HG03469 (cell line): ENCODE measurements at regions not wholly inside any gene's neighbourhood (a gene's known extent, or its start where the extent isn't known, plus 50 kb on each side); places are given as distances from the start of the nearest gene placed in this dataset.

Source experiments
- ATAC-seq: cut with Tn5 transposase; IDR thresholded peaks from one replicate; pipeline ENCODE4 v1.9.1; 2021; ENCODE audit warnings: mild to moderate bottlenecking, moderate library complexity, moderate number of reproducible peaks; ENCODE audit not compliant: unreplicated experiment

DNA sequence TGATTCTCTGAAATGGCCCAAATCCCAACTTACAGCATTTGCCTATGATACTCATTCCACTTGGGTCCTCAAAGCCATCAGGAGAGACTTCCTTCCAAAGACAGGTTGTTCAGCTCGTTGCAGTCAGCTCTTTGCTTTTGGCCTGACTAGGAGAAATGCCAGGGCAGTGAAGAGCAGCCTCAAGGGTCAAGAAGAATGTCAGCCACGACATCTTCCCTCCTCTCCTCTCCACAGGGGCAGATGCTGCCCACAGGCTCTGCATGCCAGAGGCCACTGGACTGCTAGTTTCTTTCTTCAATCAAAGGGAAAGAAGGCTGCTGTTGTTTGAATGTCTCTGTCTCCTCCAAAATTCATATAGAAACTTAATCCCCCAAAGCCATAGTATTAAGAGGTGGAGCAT is 201.7 kb upstream of the PFN2 start:
- ATAC-seq, result no peak

DNA sequence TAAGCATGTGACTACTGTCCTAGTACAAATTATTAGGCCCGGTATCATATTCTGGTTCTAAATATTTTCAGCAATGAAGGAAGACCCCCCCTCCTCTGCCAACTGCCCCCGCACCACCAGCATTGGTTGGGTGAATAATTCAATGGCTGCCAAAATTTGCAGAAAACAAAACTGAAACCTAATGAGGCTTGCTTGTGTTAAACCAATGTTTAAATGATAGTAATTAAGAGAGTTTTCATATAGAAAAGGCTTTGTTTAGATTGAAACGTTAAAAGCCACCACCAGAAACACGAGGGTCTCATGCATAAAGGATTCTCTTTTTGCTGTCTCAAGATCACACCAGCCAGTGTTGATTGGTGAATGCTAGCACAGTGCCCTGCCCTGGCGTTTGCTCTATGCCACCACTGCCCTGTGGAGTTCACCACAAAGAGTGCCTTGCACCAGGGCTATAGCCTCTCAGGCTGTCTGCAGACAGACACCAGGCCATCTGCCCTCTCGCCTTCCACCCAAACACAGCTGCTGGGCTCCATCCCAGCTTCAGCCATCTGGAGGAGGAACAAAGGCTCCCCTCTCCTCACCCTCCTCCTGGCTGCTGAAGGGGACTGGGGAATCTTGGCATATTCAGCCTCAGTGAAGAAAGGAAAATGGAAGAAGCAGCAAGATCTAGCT is 200.3 kb upstream of the PFN2 start:
- ATAC-seq, result no peak

DNA sequence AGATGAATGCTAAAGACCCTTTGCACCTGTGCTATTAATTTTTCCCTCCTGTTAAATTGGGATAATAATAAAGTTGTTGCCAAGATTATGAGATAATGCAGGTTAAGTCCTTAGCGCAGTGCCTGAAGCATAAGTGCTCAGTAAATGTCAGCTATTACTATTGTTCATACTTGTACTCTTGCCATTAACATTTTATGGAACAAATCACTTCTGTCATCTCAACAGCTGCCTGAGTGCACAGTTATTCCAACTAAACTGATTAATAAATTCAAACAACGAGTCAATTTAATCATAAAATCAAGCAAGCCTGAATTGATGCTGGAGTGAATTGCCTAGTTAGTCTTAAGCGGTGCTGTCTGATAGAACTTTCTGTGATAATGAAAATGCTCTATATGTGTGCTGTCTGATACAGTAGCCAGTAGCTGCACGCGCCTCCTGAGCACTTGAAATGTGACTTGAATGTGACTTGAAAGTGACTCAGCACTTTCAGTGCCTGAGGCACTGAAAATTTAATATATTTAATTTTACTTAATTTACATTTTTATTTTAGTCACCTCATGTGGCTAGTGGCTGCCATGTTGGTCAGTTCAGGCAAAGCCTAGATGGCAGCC is 198.7 kb upstream of the PFN2 start:
- no peak for ATAC-seq

DNA sequence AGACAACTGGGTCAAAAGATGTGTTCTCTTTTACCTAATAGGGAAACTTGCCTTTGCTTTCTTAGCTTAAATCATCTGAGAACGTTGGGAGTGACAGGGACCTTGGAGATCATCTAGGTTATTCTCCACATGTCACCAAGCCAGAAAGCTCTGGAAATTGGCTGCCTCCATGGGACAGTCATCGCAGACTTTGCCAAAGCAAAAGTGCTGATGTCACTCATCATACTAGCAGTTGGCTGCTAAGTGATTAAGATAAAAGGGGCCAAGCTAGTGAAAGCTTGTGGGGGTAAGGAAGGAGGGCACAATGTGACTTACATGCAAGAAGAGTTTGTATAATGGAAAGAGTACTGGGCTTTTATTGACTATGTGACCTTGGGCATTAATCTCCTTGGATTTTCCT is 198.0 kb upstream of the PFN2 start:
- ATAC-seq, result no peak

DNA sequence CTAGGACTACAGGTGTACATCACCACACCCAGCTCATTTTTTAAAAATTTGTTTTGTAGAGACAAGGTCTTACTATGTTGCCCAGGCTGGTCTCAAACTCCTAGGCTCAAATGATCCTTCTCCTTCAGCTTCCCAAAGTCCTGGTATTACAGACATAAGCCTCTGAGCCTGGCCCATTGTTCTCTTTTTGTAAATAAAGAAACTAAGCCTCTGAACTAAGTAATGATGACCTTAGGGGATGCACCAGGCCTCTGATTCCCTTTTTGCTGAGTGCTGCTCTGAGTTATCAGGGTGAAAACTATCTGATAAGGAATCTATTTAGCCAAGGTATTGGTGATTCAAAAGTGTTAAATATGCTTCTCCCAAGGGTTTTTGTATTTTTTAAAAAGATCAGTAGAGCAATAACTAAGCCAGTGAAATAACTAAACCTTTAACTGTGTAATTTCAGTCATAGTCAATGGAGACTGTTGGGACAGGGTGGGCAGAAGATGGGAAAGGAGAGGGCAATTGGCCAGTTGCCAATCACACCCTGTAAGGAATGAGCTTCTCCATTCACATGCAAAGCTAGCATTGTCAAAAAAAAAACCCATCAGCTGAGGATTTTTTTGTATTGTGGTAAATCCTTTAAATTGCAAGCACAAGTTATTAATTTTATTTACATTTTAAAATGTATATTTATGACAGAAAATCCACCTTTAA is 194.8 kb upstream of the PFN2 start:
- no peak for ATAC-seq

DNA sequence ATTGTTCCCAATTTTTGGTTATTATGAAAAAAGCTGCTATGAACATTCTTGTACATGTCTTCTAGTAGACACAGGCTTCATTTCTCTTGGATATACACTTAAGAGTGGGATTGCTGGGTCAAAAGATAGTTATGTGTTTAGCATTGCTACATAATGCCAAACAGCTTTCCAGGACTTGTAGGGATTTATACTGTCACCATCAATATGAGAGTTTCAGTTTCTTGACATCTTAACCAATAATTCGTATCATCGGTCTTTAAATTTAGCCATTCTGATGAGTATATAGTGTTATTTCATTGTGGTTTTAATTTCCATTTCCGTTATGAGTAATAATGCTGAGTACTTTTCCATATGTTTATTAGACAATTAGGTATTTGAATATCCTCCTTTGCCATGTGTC is 190.3 kb upstream of the PFN2 start:
- no peak for ATAC-seq

DNA sequence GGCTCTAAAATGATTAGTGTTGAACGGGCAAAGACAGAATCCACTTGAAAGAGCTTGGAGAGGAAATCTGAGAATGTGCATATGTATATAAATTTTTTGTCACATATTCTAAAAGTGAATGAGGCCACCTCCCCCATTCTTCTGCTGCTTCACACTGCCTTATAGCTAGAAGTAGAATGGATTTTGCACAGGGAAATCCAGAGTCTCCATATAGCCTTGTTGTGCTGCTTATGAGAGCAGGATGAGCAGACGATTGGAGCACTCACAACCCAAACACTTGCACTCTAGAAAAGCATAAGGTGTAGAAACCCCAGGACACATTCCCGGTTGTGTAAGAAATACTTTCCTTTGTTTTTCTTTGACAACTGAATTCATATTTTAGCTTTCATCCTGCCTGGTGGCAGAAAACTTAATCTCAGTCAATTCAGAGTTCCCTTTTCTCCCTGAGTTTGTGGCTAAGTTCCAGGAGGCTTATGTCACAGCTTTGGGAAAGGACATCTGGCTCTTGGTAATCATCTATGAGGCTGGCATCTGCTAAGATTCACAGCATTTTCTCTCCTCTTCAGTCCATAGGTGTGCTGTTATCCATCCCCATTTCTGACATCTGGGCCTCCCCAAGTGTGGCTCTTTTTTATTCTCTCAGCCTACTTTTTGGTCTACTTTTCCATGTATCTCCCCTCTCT is 188.4 kb upstream of the PFN2 start:
- ATAC-seq, result no peak

DNA sequence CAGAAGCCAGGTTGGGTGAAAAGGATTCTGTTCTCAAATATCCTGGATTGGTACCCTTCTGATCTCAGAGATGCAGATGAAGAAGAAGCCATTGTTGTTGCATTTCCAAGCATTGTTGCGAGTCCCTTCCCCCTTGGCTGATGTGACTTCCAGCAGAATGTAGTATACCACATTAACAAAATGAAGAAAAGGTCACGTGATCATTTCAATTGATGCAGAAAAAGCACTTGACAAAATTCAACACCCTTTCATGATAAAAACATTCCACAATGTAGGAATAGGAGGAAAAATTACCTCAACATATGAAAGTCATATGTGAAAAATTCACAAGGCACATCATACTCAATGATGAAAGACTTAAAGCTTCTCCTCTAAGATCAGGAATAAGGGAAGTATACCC is 181.9 kb upstream of the PFN2 start:
- ATAC-seq, result no peak

DNA sequence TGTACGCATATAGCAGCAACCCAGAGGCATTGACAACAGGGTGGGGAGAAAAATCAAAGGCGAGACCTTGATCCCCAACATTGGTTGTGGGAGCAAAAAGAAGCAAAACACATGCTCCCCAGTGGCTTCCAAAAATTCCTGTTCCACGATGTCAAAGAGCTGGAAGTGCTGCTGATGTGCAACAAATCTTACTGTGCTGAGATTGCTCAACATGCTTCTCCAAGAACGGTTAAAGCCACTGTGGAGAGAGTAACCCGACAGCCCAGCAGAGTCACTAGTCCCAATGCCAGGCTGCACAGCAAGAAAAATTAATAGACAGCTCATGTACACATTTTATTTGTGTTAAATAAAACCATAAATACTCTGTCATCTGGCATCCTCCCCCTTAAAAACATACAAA is 179.9 kb upstream of the PFN2 start:
- no peak for ATAC-seq

DNA sequence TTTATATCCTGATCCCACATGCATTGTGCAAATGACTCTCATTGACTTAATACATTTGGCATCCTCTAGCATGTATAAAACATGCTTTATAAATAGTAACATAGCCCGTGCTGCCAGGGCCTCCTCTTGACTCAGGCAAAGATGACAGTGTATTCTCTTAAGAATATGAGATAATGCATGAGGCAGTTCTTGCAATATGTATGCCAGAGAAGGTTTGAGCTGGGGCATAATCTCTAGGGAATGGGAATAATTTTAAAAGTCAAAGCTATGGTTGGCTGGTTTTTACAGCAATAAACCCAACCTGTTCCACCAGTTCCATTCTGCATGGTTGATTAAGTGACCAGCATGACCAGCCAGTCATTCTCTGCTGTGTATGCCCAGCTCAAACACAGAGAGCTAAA is 179.0 kb upstream of the PFN2 start:
- no peak for ATAC-seq

DNA sequence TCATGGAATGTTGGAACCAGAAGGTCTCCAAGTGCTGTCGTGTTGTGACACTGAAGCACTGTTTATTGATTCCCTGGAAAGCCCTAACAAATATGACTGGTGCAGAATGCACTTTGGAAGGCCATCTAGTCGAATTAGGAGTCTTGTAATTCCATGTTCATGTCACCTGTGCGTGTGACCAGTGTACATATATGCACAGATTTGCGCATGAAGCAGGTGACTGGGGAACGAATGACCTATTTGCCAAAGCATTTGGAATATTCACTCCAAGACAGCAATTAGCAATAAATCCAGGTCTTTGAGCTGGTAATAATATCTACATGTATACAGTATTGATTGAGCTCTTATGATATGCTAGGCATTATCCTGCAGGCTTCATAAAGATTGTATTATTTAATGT is 177.5 kb upstream of the PFN2 start:
- no peak for ATAC-seq

DNA sequence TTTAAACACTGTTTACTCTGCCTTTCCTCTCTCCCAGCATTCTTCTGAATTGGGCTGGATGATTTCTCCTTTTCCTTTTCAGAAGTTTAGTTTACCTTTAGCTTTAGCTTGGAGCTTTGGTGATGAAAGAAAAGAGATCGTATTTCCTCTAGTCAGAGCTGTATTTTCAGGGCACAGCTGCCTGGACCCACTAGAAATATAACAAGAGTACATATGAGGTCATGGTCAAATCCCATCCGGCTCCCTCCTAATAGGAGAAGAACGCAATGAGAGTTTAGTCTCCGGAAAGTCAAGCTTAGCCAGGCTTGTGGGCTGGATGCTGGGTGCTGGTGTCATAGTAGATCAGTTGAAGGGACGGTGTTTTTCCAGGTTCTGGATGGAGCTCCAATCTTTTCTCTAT is 177.1 kb upstream of the PFN2 start:
- no peak for ATAC-seq

DNA sequence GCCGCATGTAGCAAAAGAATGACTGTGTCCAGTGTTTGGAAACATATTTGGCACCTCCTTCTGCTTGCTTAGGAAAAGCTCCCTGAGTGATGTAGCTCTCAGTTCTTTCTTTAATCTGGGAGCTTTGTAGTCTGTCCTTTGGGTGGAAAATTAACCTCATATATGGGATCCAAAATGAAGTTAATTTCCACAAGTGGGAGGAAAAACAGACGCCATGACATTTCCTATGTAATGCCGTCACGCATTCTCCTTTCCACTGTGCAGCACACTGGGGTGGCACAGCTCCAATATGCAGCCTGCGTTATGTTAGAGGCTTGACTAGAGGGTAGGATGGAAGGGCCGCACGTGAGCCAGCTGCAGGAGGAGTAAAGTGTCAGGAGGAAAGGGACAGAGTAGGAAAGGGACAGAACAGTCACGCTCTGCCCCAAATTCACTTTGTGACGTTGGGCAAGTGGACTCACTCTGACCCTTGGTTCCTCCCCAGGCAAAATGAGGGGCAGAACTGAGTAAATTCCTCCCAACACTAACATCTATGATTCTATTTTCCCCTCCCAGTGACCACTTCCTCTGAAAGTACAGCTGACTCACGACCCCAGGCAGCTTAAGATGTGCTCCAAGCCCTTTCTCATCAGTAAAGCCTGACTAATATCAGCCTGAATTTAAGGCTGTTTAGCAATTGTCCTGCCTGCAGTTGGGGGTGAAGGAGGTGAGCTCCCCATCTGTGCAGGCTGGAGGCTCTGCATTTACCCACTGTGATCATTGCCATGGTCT is 176.5 kb upstream of the PFN2 start:
- no peak for ATAC-seq

DNA sequence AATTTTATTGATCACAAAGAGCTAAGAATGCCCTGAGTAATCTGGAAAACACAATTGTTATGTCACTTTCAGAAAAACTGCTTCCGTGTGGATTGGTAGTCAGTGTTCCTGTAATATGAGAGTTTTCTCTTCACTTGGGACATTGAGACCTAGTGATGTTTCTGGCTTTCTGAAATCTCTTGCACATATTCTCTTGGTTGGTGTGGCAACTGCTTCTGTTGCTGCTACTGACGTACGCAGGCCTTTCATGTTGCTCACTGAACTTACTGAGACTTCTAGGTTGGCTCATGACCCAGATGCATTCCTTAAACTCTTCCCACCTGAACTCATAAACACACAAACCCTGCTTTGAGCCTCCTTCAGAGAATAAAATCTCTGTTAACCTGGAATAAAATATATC is 175.0 kb upstream of the PFN2 start:
- no peak for ATAC-seq

DNA sequence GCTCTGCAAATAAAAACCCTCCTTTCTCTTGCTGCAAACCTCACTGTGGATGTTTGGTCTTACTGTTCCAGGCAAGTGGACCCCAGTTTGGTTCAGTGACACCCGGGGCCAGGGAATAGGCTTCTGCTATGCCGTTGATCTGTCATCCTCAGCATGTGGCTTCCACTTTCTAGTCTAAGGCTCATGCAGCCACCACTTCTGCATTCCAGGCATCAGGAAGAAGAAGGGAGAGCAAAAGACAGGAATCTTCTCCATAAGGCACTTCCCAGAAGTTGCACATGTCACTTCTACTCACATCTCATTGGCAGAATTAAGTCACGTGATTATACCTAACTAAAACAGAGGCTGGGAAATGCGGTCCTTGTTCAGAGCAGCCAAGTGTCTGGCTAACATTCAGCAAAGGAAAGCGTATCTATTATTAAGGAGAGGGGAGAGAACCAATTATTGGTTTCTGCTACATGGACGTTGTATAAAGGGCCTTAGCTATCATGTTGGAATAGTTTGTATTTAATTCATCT is 173.6 kb upstream of the PFN2 start:
- no peak for ATAC-seq

DNA sequence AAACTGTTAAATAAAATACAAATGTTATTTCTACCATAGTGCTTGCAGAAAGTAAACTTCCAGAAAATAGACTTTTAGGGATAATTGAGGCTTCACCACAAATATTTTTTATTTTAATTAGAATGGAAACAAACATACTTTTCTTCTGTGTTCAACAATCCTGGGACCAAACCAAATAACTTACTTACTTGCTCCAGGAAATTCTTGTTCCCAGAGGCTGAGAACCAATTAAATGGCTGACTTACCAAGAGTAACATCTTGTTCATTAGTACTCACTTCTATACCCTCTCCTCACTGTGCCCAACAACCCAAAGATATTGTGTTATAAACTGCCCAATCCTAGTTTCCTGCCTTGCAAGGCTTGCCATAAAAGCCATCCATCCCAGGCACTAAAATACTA is 172.2 kb upstream of the PFN2 start:
- ATAC-seq, result no peak

DNA sequence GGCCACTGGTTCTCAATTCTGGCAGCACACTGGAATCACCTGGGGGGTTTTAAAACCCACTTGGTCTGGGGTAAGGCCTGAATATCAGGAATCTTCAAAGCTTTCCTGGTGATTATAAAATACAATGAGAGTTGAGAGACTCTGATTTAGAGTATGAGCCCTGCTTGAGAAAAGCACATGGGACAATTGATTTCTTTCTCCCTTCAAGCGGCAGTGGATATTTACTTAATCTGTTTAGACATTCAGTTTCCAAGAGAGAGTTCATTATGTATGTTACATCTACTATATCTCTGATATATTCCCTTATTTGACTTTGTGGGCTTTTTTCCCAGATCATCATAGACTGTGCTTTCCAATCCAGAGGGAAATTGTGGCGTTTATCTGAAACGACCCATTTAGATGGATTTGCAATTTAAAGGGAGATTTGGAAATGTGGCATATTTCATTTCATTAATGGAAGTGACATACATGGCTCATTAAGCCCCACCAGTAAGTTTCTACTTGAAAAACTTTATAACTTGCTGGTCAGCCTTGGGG is 171.2 kb upstream of the PFN2 start:
- ATAC-seq, result no peak

DNA sequence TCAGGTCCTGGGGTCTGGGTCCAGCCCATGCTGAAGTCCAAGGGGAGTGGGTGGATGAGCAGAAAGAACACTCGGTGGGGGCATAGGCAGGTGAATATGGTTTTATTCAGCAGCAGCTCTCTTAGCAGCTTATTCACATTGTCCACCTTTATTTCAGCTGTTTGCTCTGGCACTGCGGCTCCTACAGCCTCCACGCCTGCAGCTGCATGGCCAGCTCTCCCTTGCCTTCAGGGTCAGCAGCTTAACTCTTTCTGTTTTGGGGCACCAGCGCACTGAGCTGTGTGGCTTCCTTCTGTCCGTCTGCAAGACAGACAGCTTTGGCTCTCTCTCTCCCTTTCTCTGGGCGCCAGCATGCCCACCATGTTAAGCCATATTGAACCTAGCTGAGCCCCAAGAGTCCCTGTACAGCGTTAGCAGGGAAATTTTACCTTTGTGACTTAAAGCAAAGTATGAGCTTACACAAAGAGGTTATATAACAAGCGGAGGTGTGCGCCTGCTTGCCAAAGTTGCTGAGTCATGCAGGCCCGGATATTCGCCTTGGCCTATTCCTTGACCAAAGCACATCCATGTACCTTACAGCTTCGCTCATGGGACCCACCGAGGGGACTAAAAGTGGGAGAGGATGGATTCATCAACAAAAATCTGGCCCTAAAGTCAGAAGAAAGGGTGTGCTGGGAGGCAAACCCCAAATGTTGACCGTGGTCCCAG is 170.1 kb upstream of the PFN2 start:
- ATAC-seq, result no peak

DNA sequence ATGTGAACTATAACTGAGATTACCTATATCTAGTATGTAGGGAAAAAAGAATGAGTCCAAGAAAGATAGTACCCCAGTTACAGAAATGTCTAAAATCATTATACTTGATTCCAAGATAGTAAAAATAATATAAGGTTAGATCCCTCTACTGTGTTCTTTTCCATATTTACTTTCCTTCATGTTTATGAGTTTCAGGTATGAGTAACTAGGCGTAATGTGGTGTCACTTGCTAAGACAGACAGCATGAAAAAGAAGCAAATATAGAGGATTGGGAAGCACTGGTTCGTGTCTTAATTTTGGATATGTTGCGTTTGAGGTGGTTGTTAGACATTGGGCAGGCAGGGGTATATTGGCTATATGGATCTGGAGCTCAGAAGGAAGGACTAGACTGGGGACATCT is 168.1 kb upstream of the PFN2 start:
- no peak for ATAC-seq

DNA sequence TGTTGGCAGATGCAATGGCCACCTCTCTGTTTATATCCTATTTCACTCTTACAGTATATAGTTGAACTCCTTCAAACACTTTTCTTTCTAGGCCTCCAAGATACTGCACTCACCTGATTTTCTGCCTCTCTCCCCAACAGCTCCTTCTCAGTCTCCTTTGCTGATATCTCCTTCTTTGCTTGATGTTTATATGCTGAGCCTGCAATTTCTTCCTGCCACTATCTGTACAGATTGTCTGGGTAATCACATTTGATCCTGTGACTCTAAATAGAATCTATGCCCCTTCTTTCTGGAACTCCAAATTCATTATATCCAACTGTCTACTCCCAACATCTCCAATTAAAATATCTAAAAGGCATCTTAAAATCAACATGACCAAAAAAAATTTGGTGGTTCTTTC is 165.5 kb upstream of the PFN2 start:
- no peak for ATAC-seq
